Fibroblast of the conjunctiva (primary cell): ENCODE measurements at regions not wholly inside any gene's neighbourhood (a gene's known extent, or its start where the extent isn't known, plus 50 kb on each side); places are given as distances from the start of the nearest gene placed in this dataset.
"Not testable (repeated sequence)": the region's sequence is repeated elsewhere in the genome, so short reads cannot be mapped to it uniquely, and the experiment has no call there.

Source experiments
- DNase-seq: peaks from one replicate; pipeline ENCODE4 v3.0.0-alpha.2; 2010; ENCODE audit warnings: low read depth

DNA sequence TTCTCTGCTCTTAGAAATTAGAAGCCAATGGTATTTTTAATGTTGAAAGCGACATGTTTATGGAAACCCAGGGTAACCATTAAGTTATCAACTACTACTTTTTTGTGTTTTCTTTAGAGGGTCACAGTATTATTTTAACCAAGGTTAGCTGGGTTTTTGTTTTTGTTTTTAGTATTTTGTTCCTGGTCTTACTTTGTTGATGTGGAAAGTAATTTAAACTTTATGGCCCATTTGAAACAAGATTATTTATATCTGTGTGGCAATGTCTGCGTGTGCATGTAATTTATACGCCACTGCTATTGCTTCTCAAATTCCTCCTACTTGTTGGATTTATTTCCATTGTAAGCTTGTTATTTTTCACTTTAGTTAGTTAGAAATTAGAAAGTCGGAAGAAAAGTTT lies 722.1 kb upstream of the NR2F2 start:
- no peak for DNase-seq

DNA sequence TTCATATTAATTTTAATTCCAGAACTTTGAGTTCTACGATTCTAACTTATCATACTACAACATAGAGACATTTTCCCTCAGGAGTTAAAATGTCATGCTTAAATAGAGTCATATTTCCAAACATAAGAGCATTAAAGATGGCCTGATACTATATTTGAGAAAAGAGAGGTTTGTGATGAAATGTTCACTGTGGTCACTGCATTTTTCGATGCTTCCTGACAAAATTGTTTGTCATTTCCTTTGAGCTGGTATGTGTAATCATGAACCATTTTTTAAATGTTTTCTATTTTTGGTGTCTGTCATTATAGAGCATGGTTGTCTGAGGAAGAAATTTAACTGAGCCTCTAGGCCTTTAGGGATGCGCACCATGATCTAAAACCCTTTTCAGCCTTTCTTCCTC lies 721.4 kb upstream of the NR2F2 start:
- DNase-seq, result no peak

- no peak for DNase-seq
Measured at GRCh38 chr15:95610945-95611344, 719.6 kb upstream of the NR2F2 start.

DNA sequence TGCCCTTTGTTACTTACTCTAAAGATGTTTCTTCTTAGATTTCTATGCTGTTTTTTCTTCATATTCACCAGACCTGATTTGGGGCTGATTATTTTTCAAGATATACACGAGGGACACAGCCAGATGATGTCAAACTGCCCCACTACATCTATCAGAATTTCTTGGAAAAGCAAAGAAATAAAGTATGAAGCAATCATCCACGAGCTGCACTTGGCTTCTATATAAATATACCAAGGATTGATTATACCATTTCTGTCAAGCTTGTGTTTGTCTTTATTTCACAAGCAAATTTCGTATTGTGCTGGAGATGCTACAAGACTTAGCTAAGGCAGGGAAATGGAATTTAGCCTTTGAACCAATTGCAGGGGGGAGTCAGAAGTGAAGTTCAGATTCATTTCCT lies 715.1 kb upstream of the NR2F2 start:
- DNase-seq, result no peak

GRCh38 chr15:95616306-95616705 lies 714.2 kb upstream of the NR2F2 start:
- no peak for DNase-seq

DNA sequence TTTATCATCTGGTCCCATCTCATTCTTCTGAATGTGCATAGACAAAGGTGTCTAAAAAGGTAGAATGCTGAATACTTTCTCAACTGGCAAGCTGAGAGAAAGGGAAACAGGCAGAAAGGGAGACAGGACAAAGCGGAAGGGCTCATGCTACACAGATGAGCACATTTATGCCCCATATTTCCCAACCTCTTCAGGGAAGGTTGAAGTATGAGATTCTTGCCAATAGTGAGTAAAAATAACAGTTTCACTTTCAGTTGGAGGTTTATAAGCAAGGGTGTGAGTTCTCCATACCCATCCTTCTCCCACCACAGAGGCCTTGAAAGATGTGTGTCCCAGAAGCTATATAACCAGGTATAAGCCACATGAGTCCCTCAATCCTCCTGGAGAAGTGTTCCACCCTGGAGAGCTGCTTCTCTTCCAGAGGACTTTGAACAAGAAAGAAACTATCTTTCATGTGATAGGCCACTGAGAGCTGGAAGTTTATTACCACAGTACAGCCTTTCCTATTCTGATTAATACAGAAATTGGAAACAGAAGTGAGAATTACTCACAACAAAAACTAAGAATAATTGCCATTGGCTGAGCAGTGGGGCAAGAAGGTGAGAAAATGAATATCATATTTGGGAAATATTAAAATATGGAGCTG lies 709.4 kb upstream of the NR2F2 start:
- no peak for DNase-seq

- DNase-seq, result no peak
Measured at GRCh38 chr15:95622843-95623242, 707.7 kb upstream of the NR2F2 start.

DNA sequence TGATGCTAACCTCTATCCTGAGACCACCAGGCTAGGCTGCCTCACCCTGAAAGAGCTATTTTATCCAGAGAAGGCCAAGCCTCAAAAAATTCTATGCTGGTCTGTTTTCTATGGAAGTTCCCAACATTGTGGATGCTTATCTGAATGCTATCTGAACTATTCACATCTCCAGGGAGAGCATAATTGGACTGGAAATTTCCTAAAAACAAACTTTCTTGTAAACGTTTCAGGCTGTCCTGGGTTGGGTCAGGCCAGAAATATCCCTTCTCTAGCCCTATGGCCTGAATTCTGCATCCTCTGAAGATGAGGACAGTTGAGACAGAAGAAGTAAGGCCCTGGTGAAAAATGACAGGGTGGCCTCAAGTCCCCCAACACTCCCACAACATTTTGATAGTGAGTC lies 706.4 kb upstream of the NR2F2 start:
- DNase-seq, result no peak

DNA sequence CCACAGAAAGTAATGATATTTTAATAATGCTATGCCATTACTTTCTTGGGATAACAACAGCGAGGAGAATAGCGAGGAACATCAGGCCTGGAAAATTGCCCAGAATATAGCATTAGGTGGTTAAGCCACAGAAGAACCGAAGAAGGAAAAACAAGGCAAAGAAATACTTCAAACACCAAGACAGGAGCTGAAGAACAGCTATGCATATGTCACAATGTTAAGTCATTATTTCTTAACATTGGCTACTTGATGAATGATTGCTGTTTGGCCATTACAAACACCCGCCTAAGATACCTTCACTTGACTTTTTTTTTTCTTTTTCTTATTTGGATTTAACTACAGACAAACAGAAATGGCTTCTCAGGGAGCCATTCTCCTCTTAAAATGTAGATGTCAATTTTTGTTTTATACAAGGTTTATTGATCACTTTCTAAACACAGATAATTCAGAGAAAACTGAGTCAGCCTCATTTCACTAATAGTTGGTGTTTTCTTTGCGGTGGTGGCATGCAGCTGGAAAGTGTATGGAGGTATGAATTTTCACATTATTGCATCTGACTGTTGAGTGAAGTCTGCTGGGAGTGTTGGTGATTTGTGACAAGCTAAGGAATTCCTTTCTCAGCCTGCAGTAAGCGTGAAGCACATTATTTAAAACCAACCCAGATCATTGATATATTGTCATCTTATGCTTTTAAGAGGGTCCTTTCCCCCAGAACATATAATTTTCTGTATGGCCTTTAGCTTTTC lies 705.7 kb upstream of the NR2F2 start:
- no peak for DNase-seq

- no peak for DNase-seq
Measured at GRCh38 chr15:95626501-95627361, 703.8 kb upstream of the NR2F2 start.

GRCh38 chr15:95629503-95630168 lies 700.9 kb upstream of the NR2F2 start:
- DNase-seq, result no peak

DNA sequence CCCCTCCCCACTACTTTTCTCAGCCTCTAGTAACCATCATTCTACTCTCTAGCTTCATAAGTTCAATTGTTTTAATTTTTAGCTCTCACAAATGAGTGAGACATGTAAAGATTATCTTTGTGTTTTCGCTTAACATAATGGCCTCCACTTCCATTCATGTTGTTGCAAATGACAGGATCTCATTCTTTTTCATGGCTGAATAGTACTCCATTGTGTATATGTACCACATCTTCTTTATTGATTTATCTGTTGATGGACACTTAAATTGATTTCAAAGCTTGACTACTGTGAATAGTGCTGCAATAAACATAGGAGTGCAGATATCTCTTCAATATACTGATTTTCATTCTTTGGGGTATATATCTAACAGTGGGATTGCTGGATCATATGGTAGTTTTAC lies 699.8 kb upstream of the NR2F2 start:
- no peak for DNase-seq

- DNase-seq, result no peak
Measured at GRCh38 chr15:95635666-95636065, 694.8 kb upstream of the NR2F2 start.

DNA sequence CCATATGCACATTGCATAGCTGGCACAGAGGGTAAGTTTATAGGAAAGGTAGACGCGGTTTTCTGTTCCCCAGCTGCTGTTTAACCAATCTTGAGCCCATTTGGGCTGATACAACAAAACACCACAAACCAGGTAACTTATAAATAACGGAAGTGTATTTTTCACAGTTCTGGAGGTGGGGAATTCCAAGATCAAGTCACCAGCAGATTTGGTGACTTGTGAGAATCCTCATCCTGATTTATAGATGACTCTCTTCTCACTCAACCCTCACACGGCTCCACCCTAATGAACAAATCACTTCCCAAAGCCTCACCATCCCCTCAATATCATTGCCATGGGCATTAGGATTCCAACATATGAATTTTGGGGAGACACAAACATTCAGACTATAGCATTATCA lies 694.4 kb upstream of the NR2F2 start:
- DNase-seq, result no peak

- DNase-seq, result not testable (repeated sequence)
Measured at GRCh38 chr15:95637234-95637633, 693.3 kb upstream of the NR2F2 start.

- no peak for DNase-seq
Measured at GRCh38 chr15:95639208-95639607, 691.3 kb upstream of the NR2F2 start.

- peak; percentile 5 for DNase-seq
Measured at GRCh38 chr15:95644100-95644875, 686.2 kb upstream of the NR2F2 start.

DNA sequence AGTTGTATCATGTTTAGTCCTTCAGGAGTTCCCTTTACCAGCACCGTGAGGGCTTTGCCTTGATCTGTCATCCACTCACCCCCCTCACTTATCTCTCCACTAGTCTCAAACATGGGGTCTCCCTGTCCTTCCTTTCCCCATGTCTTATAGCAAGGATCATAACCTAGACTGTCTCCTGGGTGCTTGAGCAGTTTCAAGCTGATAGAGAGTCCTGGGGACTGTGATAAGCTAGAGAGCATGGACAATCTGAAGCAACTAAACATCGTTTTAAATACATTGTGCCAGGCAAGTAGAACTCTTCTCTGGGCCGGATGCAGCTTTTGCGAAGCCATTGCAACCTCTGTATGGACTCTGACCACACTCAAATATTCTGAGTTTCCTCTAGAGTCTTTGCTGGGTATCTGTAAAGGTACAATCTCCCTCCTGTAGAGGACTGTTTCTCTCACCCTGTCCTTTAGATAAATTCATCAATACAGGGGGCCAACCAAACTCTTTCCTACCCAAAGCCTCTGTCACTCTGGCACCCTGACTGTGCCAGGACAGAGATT lies 684.6 kb upstream of the NR2F2 start:
- DNase-seq, result no peak

- no peak for DNase-seq
Measured at GRCh38 chr15:95646484-95647273, 683.8 kb upstream of the NR2F2 start.

- no peak for DNase-seq
Measured at GRCh38 chr15:95647531-95648277, 682.8 kb upstream of the NR2F2 start.
